Neural cell (in vitro differentiated cells): ENCODE measurements at regions not wholly inside any gene's neighbourhood (a gene's known extent, or its start where the extent isn't known, plus 50 kb on each side); places are given as distances from the start of the nearest gene placed in this dataset.

Experiments used
- CTCF ChIP-seq: fragments of 450-650 bp; IDR thresholded peaks from 2 replicates; pipeline ENCODE4 v1.5.1; 2014; ENCODE audit warnings: antibody characterized with exemption, mild to moderate bottlenecking, moderate library complexity; ENCODE audit not compliant: poor library complexity, severe bottlenecking
- EP300 ChIP-seq: fragments of 450-650 bp; conservative IDR thresholded peaks from 2 replicates; pipeline ENCODE4 v1.6.1; 2014; ENCODE audit warnings: antibody characterized with exemption, mild to moderate bottlenecking, moderate library complexity; ENCODE audit not compliant: poor library complexity, severe bottlenecking
- EZH2 ChIP-seq: fragments of 200-600, 300-800 bp; shearing (Covaris generic), sonication (generic); IDR thresholded peaks from 2 replicates; pipeline ENCODE4 v1.6.1; 2014; ENCODE audit warnings: antibody characterized with exemption, low read length, borderline replicate concordance, mild to moderate bottlenecking; ENCODE audit not compliant: insufficient read depth, poor library complexity, severe bottlenecking
- MXI1 ChIP-seq: fragments of 450-650 bp; conservative IDR thresholded peaks from 2 replicates; pipeline ENCODE4 v1.6.1; 2014; ENCODE audit warnings: antibody characterized with exemption, mild to moderate bottlenecking; ENCODE audit not compliant: poor library complexity, severe bottlenecking
- POLR2AphosphoS5 ChIP-seq: IDR thresholded peaks from 2 replicates; pipeline ENCODE4 v1.6.1; 2012
- RAD21 ChIP-seq: fragments of 450-650 bp; conservative IDR thresholded peaks from 2 replicates; pipeline ENCODE4 v1.6.1; 2014; ENCODE audit warnings: antibody characterized with exemption, mild to moderate bottlenecking, moderate library complexity
- SMC3 ChIP-seq: fragments of 450-650 bp; conservative IDR thresholded peaks from 2 replicates; pipeline ENCODE4 v1.6.1; 2014; ENCODE audit warnings: antibody characterized with exemption, mild to moderate bottlenecking, moderate library complexity; ENCODE audit not compliant: poor library complexity
- TAF1 ChIP-seq: IDR thresholded peaks from 2 replicates; pipeline ENCODE4 v1.6.1; 2012; ENCODE audit warnings: low read depth
- TF ChIP-seq, protein P1 (sequence below): IDR thresholded peaks from 2 replicates; pipeline ENCODE4 v1.6.1; 2012; ENCODE audit warnings: borderline replicate concordance

GRCh38 chr2:172226244-172227061, 123.8 kb upstream of the DLX2 start:
- TF ChIP-seq CTCF (no peak), RAD21 (no peak), EZH2 (no peak), EP300 (no peak), TAF1 (no peak), POLR2AphosphoS5 (no peak), MXI1 (no peak), SMC3 (no peak)
- TF ChIP-seq, protein P1, sequence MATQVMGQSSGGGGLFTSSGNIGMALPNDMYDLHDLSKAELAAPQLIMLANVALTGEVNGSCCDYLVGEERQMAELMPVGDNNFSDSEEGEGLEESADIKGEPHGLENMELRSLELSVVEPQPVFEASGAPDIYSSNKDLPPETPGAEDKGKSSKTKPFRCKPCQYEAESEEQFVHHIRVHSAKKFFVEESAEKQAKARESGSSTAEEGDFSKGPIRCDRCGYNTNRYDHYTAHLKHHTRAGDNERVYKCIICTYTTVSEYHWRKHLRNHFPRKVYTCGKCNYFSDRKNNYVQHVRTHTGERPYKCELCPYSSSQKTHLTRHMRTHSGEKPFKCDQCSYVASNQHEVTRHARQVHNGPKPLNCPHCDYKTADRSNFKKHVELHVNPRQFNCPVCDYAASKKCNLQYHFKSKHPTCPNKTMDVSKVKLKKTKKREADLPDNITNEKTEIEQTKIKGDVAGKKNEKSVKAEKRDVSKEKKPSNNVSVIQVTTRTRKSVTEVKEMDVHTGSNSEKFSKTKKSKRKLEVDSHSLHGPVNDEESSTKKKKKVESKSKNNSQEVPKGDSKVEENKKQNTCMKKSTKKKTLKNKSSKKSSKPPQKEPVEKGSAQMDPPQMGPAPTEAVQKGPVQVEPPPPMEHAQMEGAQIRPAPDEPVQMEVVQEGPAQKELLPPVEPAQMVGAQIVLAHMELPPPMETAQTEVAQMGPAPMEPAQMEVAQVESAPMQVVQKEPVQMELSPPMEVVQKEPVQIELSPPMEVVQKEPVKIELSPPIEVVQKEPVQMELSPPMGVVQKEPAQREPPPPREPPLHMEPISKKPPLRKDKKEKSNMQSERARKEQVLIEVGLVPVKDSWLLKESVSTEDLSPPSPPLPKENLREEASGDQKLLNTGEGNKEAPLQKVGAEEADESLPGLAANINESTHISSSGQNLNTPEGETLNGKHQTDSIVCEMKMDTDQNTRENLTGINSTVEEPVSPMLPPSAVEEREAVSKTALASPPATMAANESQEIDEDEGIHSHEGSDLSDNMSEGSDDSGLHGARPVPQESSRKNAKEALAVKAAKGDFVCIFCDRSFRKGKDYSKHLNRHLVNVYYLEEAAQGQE = no peak
